ENCODE measurements at regions not wholly inside any gene's neighbourhood (a gene's known extent, or its start where the extent isn't known, plus 50 kb on each side); places are given as distances from the start of the nearest gene placed in this dataset.

GRCh38 chr12:84436134-84436533 lies 476.5 kb downstream of the SLC6A15 start:
- H3K36me3 ChIP-seq, result no peaks in the 10 kb centered on the region
- DNase-seq (no peak), ATAC-seq (no peak)
- intact Hi-C loops (cut with DNase I), result no loop called here
- WGBS (ENCODE audit: insufficient coverage, low coverage, low lambda C conversion rate, missing lambda C conversion rate), result 33% methylated on average over 1 of the region's 1 CpG
- TF ChIP-seq CTCF (IDR thresholded peaks at IDR 0.05), result no peak
- TF ChIP-seq POLR2A (IDR thresholded peaks at IDR 0.05), result no peak
- H3K4me3 ChIP-seq, result no peak overlapping the region
- no peaks in the 10 kb centered on the region for H3K27me3 ChIP-seq
- no peaks in the 10 kb centered on the region for H3K4me1 ChIP-seq
- H3K9me3 ChIP-seq, result no peaks in the 10 kb centered on the region
- no peak overlapping the region for H3K27ac ChIP-seq

- Histone ChIP-seq H3K9me3 (no peaks in the 10 kb centered on the region), H3K4me3 (no peak overlapping the region), H3K27me3 (no peaks in the 10 kb centered on the region), H3K27ac (no peak overlapping the region), H3K36me3 (no peaks in the 10 kb centered on the region), H3K4me1 (no peaks in the 10 kb centered on the region)
- WGBS (ENCODE audit: insufficient coverage, low coverage, low lambda C conversion rate, missing lambda C conversion rate), result 55% methylated on average over 2 of the region's 2 CpGs
- intact Hi-C loops (cut with DNase I), result no loop called here
- DNase-seq, result no peak
- no peak for ATAC-seq
- TF ChIP-seq POLR2A (IDR thresholded peaks at IDR 0.05) (no peak), CTCF (IDR thresholded peaks at IDR 0.05) (no peak)
Observed at GRCh38 chr12:84435682-84436081, 476.9 kb downstream of the SLC6A15 start.

GRCh38 chr12:84422340-84422739 lies 490.3 kb downstream of the SLC6A15 start:
- intact Hi-C loops (cut with DNase I), result no loop called here
- DNase-seq, result no peak
- H3K9me3 ChIP-seq, result no peaks in the 10 kb centered on the region
- no peak overlapping the region for H3K27ac ChIP-seq
- no peaks in the 10 kb centered on the region for H3K27me3 ChIP-seq
- no peaks in the 10 kb centered on the region for H3K4me1 ChIP-seq
- H3K36me3 ChIP-seq, result no peaks in the 10 kb centered on the region
- WGBS (ENCODE audit: insufficient coverage, low coverage, low lambda C conversion rate, missing lambda C conversion rate), result 33% methylated on average over 2 of the region's 2 CpGs
- no peak for ATAC-seq
- TF ChIP-seq CTCF (IDR thresholded peaks at IDR 0.05) (no peak), POLR2A (IDR thresholded peaks at IDR 0.05) (no peak)
- no peak overlapping the region for H3K4me3 ChIP-seq

- TF ChIP-seq CTCF (IDR thresholded peaks at IDR 0.05), result no peak
- no peak for TF ChIP-seq POLR2A (IDR thresholded peaks at IDR 0.05)
- H3K4me3 ChIP-seq, result no peak overlapping the region
- no peak overlapping the region for H3K27ac ChIP-seq
- no peaks in the 10 kb centered on the region for H3K9me3 ChIP-seq
- H3K27me3 ChIP-seq, result no peaks in the 10 kb centered on the region
- ATAC-seq (no peak), DNase-seq (no peak)
- no peaks in the 10 kb centered on the region for H3K4me1 ChIP-seq
- intact Hi-C loops (cut with DNase I), result no loop called here
- no peaks in the 10 kb centered on the region for H3K36me3 ChIP-seq
Observed at GRCh38 chr12:84421103-84421502, 491.5 kb downstream of the SLC6A15 start.

- Histone ChIP-seq H3K4me3 (no peak overlapping the region), H3K27me3 (no peaks in the 10 kb centered on the region), H3K4me1 (no peaks in the 10 kb centered on the region), H3K9me3 (no peaks in the 10 kb centered on the region), H3K27ac (no peak overlapping the region), H3K36me3 (no peaks in the 10 kb centered on the region)
- no peak for TF ChIP-seq CTCF (IDR thresholded peaks at IDR 0.05)
- no peak for TF ChIP-seq POLR2A (IDR thresholded peaks at IDR 0.05)
- no peak for DNase-seq
- ATAC-seq, result no peak
- intact Hi-C loops (cut with DNase I), result no loop called here
- WGBS (ENCODE audit: insufficient coverage, low coverage, low lambda C conversion rate, missing lambda C conversion rate), result 45% methylated on average over 1 of the region's 1 CpG
Observed at GRCh38 chr12:84416626-84417025, 496.0 kb downstream of the SLC6A15 start.

Data from right lobe of liver (tissue), 6 donors.